ENCODE measurements at regions not wholly inside any gene's neighbourhood (a gene's known extent, or its start where the extent isn't known, plus 50 kb on each side); places are given as distances from the start of the nearest gene placed in this dataset.
"Not testable (repeated sequence)": the region's sequence is repeated elsewhere in the genome, so short reads cannot be mapped to it uniquely, and the experiment has no call there.

- TF ChIP-seq SMC3 (IDR thresholded peaks at IDR 0.05; ENCODE audit: low read depth, low read length); MAX (IDR thresholded peaks at IDR 0.05; ENCODE audit: low read depth); JUND (IDR thresholded peaks at IDR 0.05); CTCF (IDR thresholded peaks at IDR 0.05); RFX5 (IDR thresholded peaks at IDR 0.05; ENCODE audit: low read length); REST (IDR thresholded peaks at IDR 0.05; ENCODE audit: low read depth, low read length); YY1 (IDR thresholded peaks at IDR 0.05; ENCODE audit: low read depth); POLR2AphosphoS5 (IDR thresholded peaks at IDR 0.05; ENCODE audit: low read depth, low read length); EP300 (IDR thresholded peaks at IDR 0.05; ENCODE audit: borderline replicate concordance in 1 of 2, low read depth in 1 of 2, low read length in 1 of 2); MXI1 (IDR thresholded peaks at IDR 0.05; ENCODE audit: low read depth, low read length); PBX3 (IDR thresholded peaks at IDR 0.05): not testable (repeated sequence)
These were observed 929.4 kb downstream of the SPATA31A6 start for GRCh38 chr9:43112846-43113245.
